GM08714 (cell line): ENCODE measurements at regions not wholly inside any gene's neighbourhood (a gene's known extent, or its start where the extent isn't known, plus 50 kb on each side); places are given as distances from the start of the nearest gene placed in this dataset.

Experiments
- H3K4me3 ChIP-seq: fragments of 200-500 bp; sonication (Bioruptor generic); 2 replicates; pipeline ENCODE4 v1.5.1; 2014; ENCODE audit warnings: mild to moderate bottlenecking, low read length, inconsistent platforms
- ZNF274 ChIP-seq: IDR thresholded peaks from 2 replicates; pipeline ENCODE4 v1.6.1; 2012; ENCODE audit warnings: mild to moderate bottlenecking, low read depth, low read length

- no peak overlapping the region for H3K4me3 ChIP-seq
- no peak for TF ChIP-seq ZNF274
Observed at GRCh38 chr2:16135913-16136310, 195.6 kb downstream of the MYCN start.

GRCh38 chr2:16135196-16135912 is 195.0 kb downstream of the MYCN start:
- no peak overlapping the region for H3K4me3 ChIP-seq
- TF ChIP-seq ZNF274, result no peak

DNA sequence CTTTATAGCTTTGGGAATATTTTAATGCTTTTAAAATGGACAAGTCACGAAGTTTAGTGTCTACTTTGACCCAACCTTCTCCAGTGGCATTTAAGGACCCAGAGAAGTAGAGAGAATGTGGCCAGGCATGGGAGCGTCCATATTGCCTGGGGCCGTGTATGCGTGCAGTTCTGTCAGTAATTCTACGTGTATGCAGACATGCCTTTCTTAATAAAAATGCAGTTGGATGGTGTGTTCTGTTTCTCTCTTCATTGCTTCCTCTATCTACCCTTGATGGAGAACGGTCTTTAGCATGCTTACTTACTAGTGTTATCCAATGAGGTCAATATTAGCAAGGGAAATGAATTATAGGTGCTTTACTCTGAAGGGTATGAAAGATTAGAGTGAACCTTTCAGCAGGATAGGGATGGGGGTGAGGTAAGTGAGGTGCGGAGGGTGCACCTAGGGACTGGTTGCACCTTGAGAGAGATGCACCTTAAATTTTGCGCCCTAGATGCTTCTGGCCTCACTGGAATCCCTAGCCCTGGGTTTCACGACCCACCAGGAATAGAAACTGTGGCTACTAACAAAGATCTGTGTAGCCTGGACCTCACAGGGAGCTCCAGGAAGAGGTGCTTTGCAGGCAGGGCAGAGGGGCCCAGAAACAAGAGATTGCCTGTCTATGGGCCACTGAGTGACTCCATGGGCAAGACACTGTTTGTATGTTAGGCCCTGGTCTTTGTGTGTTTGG is 194.3 kb downstream of the MYCN start:
- no peak overlapping the region for H3K4me3 ChIP-seq
- TF ChIP-seq ZNF274, result no peak

GRCh38 chr2:16130906-16131400 is 190.6 kb downstream of the MYCN start:
- no peak overlapping the region for H3K4me3 ChIP-seq
- TF ChIP-seq ZNF274, result no peak

DNA sequence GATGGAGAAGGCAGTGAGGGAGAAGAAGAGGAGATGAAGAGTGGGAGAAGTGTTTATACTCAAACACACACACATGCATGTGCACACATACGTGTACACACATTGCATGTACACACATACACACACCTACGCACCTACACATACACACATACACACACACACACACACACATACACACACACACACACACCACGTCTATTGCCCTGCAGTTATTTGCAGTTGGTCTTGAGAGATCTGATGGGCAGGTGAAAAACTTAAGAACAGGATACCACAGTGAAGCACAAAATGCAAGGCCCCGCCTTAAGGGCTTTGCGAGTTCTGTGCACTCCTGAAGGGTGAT is 190.2 kb downstream of the MYCN start:
- H3K4me3 ChIP-seq, result no peak overlapping the region
- no peak for TF ChIP-seq ZNF274

DNA sequence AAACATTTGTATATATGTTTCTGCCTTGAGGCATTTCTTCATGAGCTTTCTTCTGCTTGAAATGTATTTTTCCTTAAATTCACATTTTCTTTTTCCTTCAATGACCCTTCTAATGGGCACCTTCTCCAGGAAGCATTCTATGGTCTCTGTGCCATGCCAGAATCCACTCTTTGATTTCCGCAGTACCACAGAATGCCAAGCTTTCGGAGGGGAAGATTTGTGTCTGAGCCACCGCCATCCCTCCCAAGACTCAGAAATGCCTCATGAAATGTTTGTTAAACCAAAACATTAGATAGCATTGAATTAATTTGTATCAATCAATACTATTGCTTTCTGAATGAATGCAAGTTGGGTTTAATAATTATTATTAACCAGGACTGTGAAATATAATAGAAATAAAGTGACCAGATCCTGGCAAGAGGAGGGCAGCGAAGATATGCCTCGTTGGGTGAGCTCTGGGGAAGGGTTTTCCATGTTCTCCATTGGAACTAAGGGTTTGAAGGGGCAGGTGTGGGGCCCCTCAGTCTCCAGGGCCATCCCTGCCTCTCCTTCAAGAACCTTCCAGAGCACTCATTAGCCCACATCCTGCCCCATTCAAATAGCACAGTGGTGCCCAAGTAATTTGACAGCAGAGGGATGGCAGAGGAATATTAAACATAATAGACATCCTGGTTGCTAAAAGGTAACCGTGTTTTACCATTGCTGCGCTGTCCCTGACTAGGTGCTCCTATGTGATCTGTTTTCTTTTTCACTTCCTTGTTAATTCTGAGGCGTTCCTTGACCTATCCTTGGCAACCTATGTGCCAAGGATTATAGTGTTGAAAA is 189.6 kb downstream of the MYCN start:
- no peak overlapping the region for H3K4me3 ChIP-seq
- TF ChIP-seq ZNF274, result no peak

- H3K4me3 ChIP-seq, result no peak overlapping the region
- no peak for TF ChIP-seq ZNF274
Observed at GRCh38 chr2:16128746-16129610, 188.6 kb downstream of the MYCN start.

- no peak for TF ChIP-seq ZNF274
Observed at GRCh38 chr2:16127958-16128357, 187.6 kb downstream of the MYCN start.

DNA sequence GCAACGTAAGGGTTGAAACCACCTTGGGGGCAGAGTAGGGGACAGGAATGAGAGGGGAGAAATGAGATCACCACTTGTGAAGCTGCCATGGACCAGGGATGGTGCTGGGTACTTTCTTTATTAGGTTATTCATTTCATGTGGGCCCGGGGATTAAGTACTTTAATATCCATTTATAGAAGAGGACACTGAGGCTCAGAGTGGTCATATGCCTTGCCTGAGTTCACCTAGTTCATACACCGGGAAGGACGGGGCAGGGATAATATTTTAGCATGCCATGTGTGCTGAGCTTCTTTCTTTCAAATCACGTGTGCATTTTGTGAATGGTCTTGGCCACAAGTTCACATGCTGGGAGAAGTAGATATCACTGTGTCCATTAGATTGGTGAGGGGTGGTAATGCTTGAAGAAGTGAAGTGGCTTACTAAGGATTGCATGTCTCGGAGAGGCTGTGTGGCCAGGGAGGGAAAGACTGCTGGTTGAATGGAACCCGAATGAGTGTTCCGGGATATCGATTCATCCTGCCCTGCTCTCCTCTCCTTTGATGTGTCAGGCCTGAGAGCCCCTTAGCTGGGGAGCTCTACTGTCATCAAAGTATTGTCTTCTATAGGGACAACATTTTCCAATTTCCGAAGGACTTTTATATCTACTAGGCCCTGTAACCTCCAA is 187.1 kb downstream of the MYCN start:
- H3K4me3 ChIP-seq, result no peak overlapping the region
- no peak for TF ChIP-seq ZNF274

More at GRCh38 chr2:16127958-16128357, 187.6 kb downstream of the MYCN start:
- H3K4me3 ChIP-seq, result no peak overlapping the region

GRCh38 chr2:16126517-16127275 is 186.3 kb downstream of the MYCN start:
- TF ChIP-seq ZNF274, result no peak

GRCh38 chr2:16125614-16126516 is 185.5 kb downstream of the MYCN start:
- H3K4me3 ChIP-seq, result no peak overlapping the region
- no peak for TF ChIP-seq ZNF274

More at GRCh38 chr2:16126517-16127275, 186.3 kb downstream of the MYCN start:
- H3K4me3 ChIP-seq, result no peak overlapping the region
